ENCODE measurements at regions not wholly inside any gene's neighbourhood (a gene's known extent, or its start where the extent isn't known, plus 50 kb on each side); places are given as distances from the start of the nearest gene placed in this dataset.

DNA sequence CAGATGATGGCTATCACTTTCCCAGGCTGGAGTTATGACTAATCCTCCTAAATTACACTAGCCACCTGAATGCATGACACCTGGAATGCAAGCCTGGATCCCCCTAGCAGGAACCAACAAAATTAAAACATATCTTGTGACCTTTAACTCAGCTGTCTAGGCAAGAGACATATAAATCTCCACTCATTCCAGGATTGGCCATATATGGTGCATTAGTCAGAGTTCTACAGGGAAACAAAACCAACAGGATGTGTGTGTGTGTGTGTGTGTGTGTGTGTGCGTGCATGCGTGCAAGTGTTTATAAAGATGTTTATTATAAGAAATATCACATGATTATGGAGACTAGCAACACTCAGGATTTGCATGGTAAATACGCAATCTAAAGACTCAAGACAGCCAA, 212.8 kb downstream of the KIF21A start:
- no peak overlapping the region for H3K4me3 ChIP-seq (replicated peaks in 1 of 3; ENCODE audit: insufficient read depth in 1 of 3, low read depth in 1 of 3, low read length in 3 of 3)
- intact Hi-C loops (cut with micrococcal nuclease) (no loop called here), dilution Hi-C loops (cut with MboI; ENCODE audit: extremely low pct_ligation_motif_present, low sequenced_read_pairs) (no loop called here)
- ChIA-PET CTCF (no interaction called here), POLR2A (no interaction called here)
- H2AFZ ChIP-seq (ENCODE audit: low read depth, low read length) = no peak overlapping the region
- peaks cover 2% of the 10 kb centered on the region for H3K4me1 ChIP-seq (ENCODE audit: control insufficient read depth, extremely low read depth, insufficient read depth, low read length)
- H3K79me2 ChIP-seq (ENCODE audit: control insufficient read depth, insufficient read depth, low read length) = no peaks in the 10 kb centered on the region
- TF ChIP-seq FOS (IDR thresholded peaks at IDR 0.05; ENCODE audit: borderline replicate concordance, insufficient read depth, low read length) (peak; percentile 29), GATA2 (IDR thresholded peaks at IDR 0.05; ENCODE audit: insufficient read depth, insufficient read length, low read depth, low read length) (no peak)
- no peak overlapping the region for H3K9ac ChIP-seq (replicated peaks; ENCODE audit: extremely low read depth, insufficient read depth, low read length)
- H3K9me1 ChIP-seq (replicated peaks; ENCODE audit: control insufficient read depth, extremely low read depth, insufficient read depth, low read length) = no peaks in the 10 kb centered on the region
- no peak overlapping the region for H3K27ac ChIP-seq (ENCODE audit: insufficient read depth, low read depth, low read length)
- H3K36me3 ChIP-seq (ENCODE audit: control insufficient read depth in 2 of 2, extremely low read depth in 1 of 2, insufficient read depth in 2 of 2, low read length in 2 of 2) = no peaks in the 10 kb centered on the region
- H3K27me3 ChIP-seq (ENCODE audit: control insufficient read depth in 2 of 2, insufficient read depth in 2 of 2, low read length in 2 of 2) = no peaks in the 10 kb centered on the region
- no peaks in the 10 kb centered on the region for H4K20me1 ChIP-seq (replicated peaks; ENCODE audit: control insufficient read depth, extremely low read depth, insufficient read depth, low read length)
- no TSS peak for BruUV-seq (replicated peaks)
- DNase-seq (ENCODE audit: low read depth, low spot score) = peak; percentile 26
- no peak overlapping the region for H3K4me2 ChIP-seq (ENCODE audit: insufficient read depth, low read length)
- FAIRE-seq = no peak
- H3K9me3 ChIP-seq (replicated peaks; ENCODE audit: control insufficient read depth, insufficient read depth, low read length) = no peaks in the 10 kb centered on the region

DNA sequence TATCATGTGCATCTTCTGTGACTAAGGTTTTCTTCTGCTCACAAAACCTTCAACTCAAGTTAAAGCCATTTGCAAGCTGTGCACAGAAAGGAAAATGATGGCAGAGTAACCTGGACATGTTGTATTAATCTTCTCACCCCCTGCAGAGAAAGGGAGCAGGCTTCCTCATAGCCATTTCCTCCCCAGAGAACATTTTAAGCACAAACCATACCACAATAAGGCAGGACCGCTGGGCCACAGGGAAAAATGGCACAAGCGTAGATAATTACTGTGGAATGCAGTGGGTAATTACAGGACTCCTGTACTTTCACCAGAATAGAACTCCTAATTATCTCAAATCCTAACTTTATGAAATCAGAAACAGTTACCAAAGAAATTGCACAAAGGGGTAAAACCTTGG, 215.7 kb downstream of the KIF21A start:
- TF ChIP-seq POLR2AphosphoS5 (IDR thresholded peaks at IDR 0.05; ENCODE audit: insufficient read depth, low read depth, low read length) (no peak), POLR2A (IDR thresholded peaks at IDR 0.05; ENCODE audit: low read depth, low read length) (no peak), JUN (IDR thresholded peaks at IDR 0.05; ENCODE audit: borderline replicate concordance, insufficient read depth, insufficient read length, low read depth) (no peak), EZH2 (IDR thresholded peaks at IDR 0.05; ENCODE audit: borderline replicate concordance, low read depth, low read length, severe bottlenecking) (no peak), MYC (IDR thresholded peaks at IDR 0.05; ENCODE audit: low read depth, low read length) (no peak), FOS (IDR thresholded peaks at IDR 0.05; ENCODE audit: borderline replicate concordance, insufficient read depth, low read length) (no peak), GATA2 (IDR thresholded peaks at IDR 0.05; ENCODE audit: insufficient read depth, insufficient read length, low read depth, low read length) (no peak)
- TF ChIP-seq, protein P1, sequence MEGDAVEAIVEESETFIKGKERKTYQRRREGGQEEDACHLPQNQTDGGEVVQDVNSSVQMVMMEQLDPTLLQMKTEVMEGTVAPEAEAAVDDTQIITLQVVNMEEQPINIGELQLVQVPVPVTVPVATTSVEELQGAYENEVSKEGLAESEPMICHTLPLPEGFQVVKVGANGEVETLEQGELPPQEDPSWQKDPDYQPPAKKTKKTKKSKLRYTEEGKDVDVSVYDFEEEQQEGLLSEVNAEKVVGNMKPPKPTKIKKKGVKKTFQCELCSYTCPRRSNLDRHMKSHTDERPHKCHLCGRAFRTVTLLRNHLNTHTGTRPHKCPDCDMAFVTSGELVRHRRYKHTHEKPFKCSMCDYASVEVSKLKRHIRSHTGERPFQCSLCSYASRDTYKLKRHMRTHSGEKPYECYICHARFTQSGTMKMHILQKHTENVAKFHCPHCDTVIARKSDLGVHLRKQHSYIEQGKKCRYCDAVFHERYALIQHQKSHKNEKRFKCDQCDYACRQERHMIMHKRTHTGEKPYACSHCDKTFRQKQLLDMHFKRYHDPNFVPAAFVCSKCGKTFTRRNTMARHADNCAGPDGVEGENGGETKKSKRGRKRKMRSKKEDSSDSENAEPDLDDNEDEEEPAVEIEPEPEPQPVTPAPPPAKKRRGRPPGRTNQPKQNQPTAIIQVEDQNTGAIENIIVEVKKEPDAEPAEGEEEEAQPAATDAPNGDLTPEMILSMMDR (IDR thresholded peaks at IDR 0.05; ENCODE audit: extremely low read depth in 1 of 2, insufficient read depth in 1 of 2, low read depth in 1 of 2, low read length in 2 of 2) = no peak
- TF ChIP-seq, protein P2, sequence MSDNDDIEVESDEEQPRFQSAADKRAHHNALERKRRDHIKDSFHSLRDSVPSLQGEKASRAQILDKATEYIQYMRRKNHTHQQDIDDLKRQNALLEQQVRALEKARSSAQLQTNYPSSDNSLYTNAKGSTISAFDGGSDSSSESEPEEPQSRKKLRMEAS (IDR thresholded peaks at IDR 0.05; ENCODE audit: insufficient read depth, insufficient read length) = no peak
- FAIRE-seq = no peak
- H3K27me3 ChIP-seq (ENCODE audit: control insufficient read depth in 2 of 2, insufficient read depth in 2 of 2, low read length in 2 of 2) = no peaks in the 10 kb centered on the region
- dilution Hi-C loops (cut with MboI; ENCODE audit: extremely low pct_ligation_motif_present, low sequenced_read_pairs) (no loop called here), intact Hi-C loops (cut with micrococcal nuclease) (no loop called here)
- no peaks in the 10 kb centered on the region for H3K9me1 ChIP-seq (replicated peaks; ENCODE audit: control insufficient read depth, extremely low read depth, insufficient read depth, low read length)
- H3K9me3 ChIP-seq (replicated peaks; ENCODE audit: control insufficient read depth, insufficient read depth, low read length) = no peaks in the 10 kb centered on the region
- no peak overlapping the region for H2AFZ ChIP-seq (ENCODE audit: low read depth, low read length)
- no peak overlapping the region for H3K4me2 ChIP-seq (ENCODE audit: insufficient read depth, low read length)
- no peaks in the 10 kb centered on the region for H3K79me2 ChIP-seq (ENCODE audit: control insufficient read depth, insufficient read depth, low read length)
- BruUV-seq (replicated peaks) = no TSS peak
- H3K4me1 ChIP-seq (ENCODE audit: control insufficient read depth, extremely low read depth, insufficient read depth, low read length) = peaks cover 2% of the 10 kb centered on the region
- no peak overlapping the region for H3K27ac ChIP-seq (ENCODE audit: insufficient read depth, low read depth, low read length)
- no peak for DNase-seq (ENCODE audit: low read depth, low spot score)
- H3K36me3 ChIP-seq (ENCODE audit: control insufficient read depth in 2 of 2, extremely low read depth in 1 of 2, insufficient read depth in 2 of 2, low read length in 2 of 2) = no peaks in the 10 kb centered on the region
- POLR2A ChIA-PET = no interaction called here
- CTCF ChIA-PET = no interaction called here
- H4K20me1 ChIP-seq (replicated peaks; ENCODE audit: control insufficient read depth, extremely low read depth, insufficient read depth, low read length) = no peaks in the 10 kb centered on the region
- H3K9ac ChIP-seq (replicated peaks; ENCODE audit: extremely low read depth, insufficient read depth, low read length) = no peak overlapping the region
- no peak overlapping the region for H3K4me3 ChIP-seq (replicated peaks in 1 of 3; ENCODE audit: insufficient read depth in 1 of 3, low read depth in 1 of 3, low read length in 3 of 3)

All from endothelial cell of umbilical vein (primary cell).